Natural killer cell (primary cell): ENCODE measurements at regions not wholly inside any gene's neighbourhood (a gene's known extent, or its start where the extent isn't known, plus 50 kb on each side); places are given as distances from the start of the nearest gene placed in this dataset.

Experiments used
- ATAC-seq, 3 donors: fragments of 150-1000 bp in 2 of 3; fragments of 200-7000 bp in 1 of 3; cut with Tn5 transposase; 1 replicate in 1 of 3; 2 replicates in 2 of 3; pipeline ENCODE4 v1.10.0; 2021; ENCODE audit warnings: mild to moderate bottlenecking in 2 of 3, moderate library complexity in 2 of 3
- DNase-seq, 2 donors: peaks; one replicate each; pipeline versions ENCODE4 v3.0.0 to v3.0.0-alpha.2; 2013 to 2021; ENCODE audit warnings: mixed read lengths in 1 of 2
- H3K27ac ChIP-seq: one replicate; pipeline ENCODE4 v1.5.1; 2013; ENCODE audit warnings: mild to moderate bottlenecking, low read length
- H3K27me3 ChIP-seq: one replicate; pipeline ENCODE4 v1.6.1; 2013; ENCODE audit warnings: low read length; ENCODE audit not compliant: control insufficient read depth, insufficient read depth
- H3K36me3 ChIP-seq: one replicate; pipeline ENCODE4 v1.6.1; 2013; ENCODE audit warnings: low read length; ENCODE audit not compliant: control insufficient read depth, insufficient read depth
- H3K4me1 ChIP-seq: one replicate; pipeline ENCODE4 v1.6.1; 2013; ENCODE audit warnings: low read length; ENCODE audit not compliant: control insufficient read depth, insufficient read depth
- H3K4me3 ChIP-seq: one replicate; pipeline ENCODE4 v1.5.1; 2013; ENCODE audit warnings: low read length
- H3K9me3 ChIP-seq: one replicate; pipeline ENCODE4 v1.6.1; 2013; ENCODE audit warnings: low read length; ENCODE audit not compliant: control insufficient read depth, insufficient read depth
- H3K27ac Mint-ChIP-seq, 2 donors: one replicate each; pipeline ENCODE4 v1.8.0; 2022; ENCODE audit warnings: mild to moderate bottlenecking in 2 of 2, mixed read lengths in 2 of 2, moderate library complexity in 1 of 2
- H3K27me3 Mint-ChIP-seq, 2 donors: one replicate each; pipeline ENCODE4 v1.8.0; 2022; ENCODE audit warnings: low read depth in 2 of 2, mixed read lengths in 2 of 2
- H3K36me3 Mint-ChIP-seq: one replicate; pipeline ENCODE4 v1.8.0; 2022; ENCODE audit warnings: mixed read lengths
- H3K4me1 Mint-ChIP-seq, 2 donors: one replicate each; pipeline ENCODE4 v1.8.0; 2022; ENCODE audit warnings: mixed read lengths in 2 of 2
- H3K4me3 Mint-ChIP-seq: one replicate; pipeline ENCODE4 v1.8.0; 2022; ENCODE audit warnings: mild to moderate bottlenecking, moderate library complexity, mixed read lengths
- H3K9me3 Mint-ChIP-seq, 2 donors: one replicate each; pipeline ENCODE4 v1.8.0; 2022; ENCODE audit warnings: mixed read lengths in 2 of 2
- CTCF ChIP-seq: fragments of 200-600 bp; IDR thresholded peaks from one replicate; pipeline ENCODE4 v1.8.0; 2022; ENCODE audit warnings: antibody characterized with exemption
- WGBS: methylation state at CpG from one replicate; pipeline ENCODE4 v1.1.7; 2013; ENCODE audit warnings: missing lambda C conversion rate; ENCODE audit not compliant: insufficient coverage; 5-methylcytosine and 5-hydroxymethylcytosine counted together
- intact Hi-C: fragments of 100-400 bp; cut with micrococcal nuclease; formaldehyde crosslinking; loops from one replicate; pipeline ENCODE4 v1.14.2; 2022

- H3K27me3 Mint-ChIP-seq: no peaks in the 10 kb centered on the region
Measured at GRCh38 chr10:130554701-130555410, 418.7 kb downstream of the GLRX3 start.

GRCh38 chr10:130555411-130555750, 419.2 kb downstream of the GLRX3 start:
- Mint-ChIP-seq H3K27ac (no peak overlapping the region), H3K4me1 (no peaks in the 10 kb centered on the region), H3K27me3 (no peaks in the 10 kb centered on the region), H3K9me3 (no peaks in the 10 kb centered on the region), H3K4me3 (no peak overlapping the region), H3K36me3 (no peaks in the 10 kb centered on the region)
- ATAC-seq: no peak
- no peaks in the 10 kb centered on the region for H3K4me1 ChIP-seq
- intact Hi-C loops: no loop called here
- 90% methylated on average over 7 of the region's 7 CpGs for WGBS
- no peak overlapping the region for H3K4me3 ChIP-seq
- H3K36me3 ChIP-seq: no peaks in the 10 kb centered on the region
- no peak for TF ChIP-seq CTCF
- no peak overlapping the region for H3K27ac ChIP-seq
- H3K9me3 ChIP-seq: no peaks in the 10 kb centered on the region
- no peak for DNase-seq
- no peaks in the 10 kb centered on the region for H3K27me3 ChIP-seq

More at GRCh38 chr10:130554701-130555410, 418.7 kb downstream of the GLRX3 start:
- Histone ChIP-seq H3K4me3 (no peak overlapping the region), H3K27ac (no peak overlapping the region), H3K4me1 (no peaks in the 10 kb centered on the region), H3K36me3 (no peaks in the 10 kb centered on the region), H3K9me3 (no peaks in the 10 kb centered on the region), H3K27me3 (no peaks in the 10 kb centered on the region)
- H3K27ac Mint-ChIP-seq: no peak overlapping the region
- no peaks in the 10 kb centered on the region for H3K36me3 Mint-ChIP-seq
- 89% methylated on average over 12 of the region's 14 CpGs for WGBS
- no peak for TF ChIP-seq CTCF
- no peaks in the 10 kb centered on the region for H3K4me1 Mint-ChIP-seq
- intact Hi-C loops: no loop called here
- no peak overlapping the region for H3K4me3 Mint-ChIP-seq
- no peaks in the 10 kb centered on the region for H3K9me3 Mint-ChIP-seq
- DNase-seq: no peak
- ATAC-seq: no peak

- H3K36me3 ChIP-seq: no peaks in the 10 kb centered on the region
- no peak for TF ChIP-seq CTCF
- no peak for ATAC-seq
Measured at GRCh38 chr10:130557181-130557845, 421.1 kb downstream of the GLRX3 start.

More at GRCh38 chr10:130557181-130557845, 421.1 kb downstream of the GLRX3 start:
- H3K27ac Mint-ChIP-seq: no peak overlapping the region
- Histone ChIP-seq H3K4me1 (no peaks in the 10 kb centered on the region), H3K4me3 (no peak overlapping the region), H3K27ac (no peak overlapping the region), H3K27me3 (no peaks in the 10 kb centered on the region), H3K9me3 (no peaks in the 10 kb centered on the region)
- no peaks in the 10 kb centered on the region for H3K4me1 Mint-ChIP-seq
- DNase-seq: no peak
- H3K36me3 Mint-ChIP-seq: no peaks in the 10 kb centered on the region
- no peak overlapping the region for H3K4me3 Mint-ChIP-seq
- no peaks in the 10 kb centered on the region for H3K9me3 Mint-ChIP-seq
- intact Hi-C loops: no loop called here
- H3K27me3 Mint-ChIP-seq: no peaks in the 10 kb centered on the region
- WGBS: 78% methylated on average over 8 of the region's 8 CpGs
